Lower lobe of right lung (tissue), 2 donors: ENCODE measurements at regions not wholly inside any gene's neighbourhood (a gene's known extent, or its start where the extent isn't known, plus 50 kb on each side); places are given as distances from the start of the nearest gene placed in this dataset.
"Not testable (repeated sequence)": the region's sequence is repeated elsewhere in the genome, so short reads cannot be mapped to it uniquely, and the experiment has no call there.

Experiments used
- ATAC-seq, 2 donors: fragments of 200-7000 bp; cut with Tn5 transposase; one replicate each; pipeline ENCODE4 v1.9.1; 2020 to 2022; ENCODE audit warnings: mild to moderate bottlenecking in 2 of 2, moderate library complexity in 2 of 2
- DNase-seq: peaks from one replicate; pipeline ENCODE4 v3.0.0-alpha.2; 2020
- H3K27ac ChIP-seq: fragments of 200-600 bp; one replicate; pipeline ENCODE4 v1.8.0; 2022
- H3K27me3 ChIP-seq: fragments of 200-600 bp; one replicate; pipeline ENCODE4 v1.8.0; 2022; ENCODE audit warnings: low read depth
- H3K36me3 ChIP-seq: fragments of 200-600 bp; one replicate; pipeline ENCODE4 v1.8.0; 2022; ENCODE audit warnings: mild to moderate bottlenecking
- H3K4me1 ChIP-seq: fragments of 200-600 bp; one replicate; pipeline ENCODE4 v1.8.0; 2022
- H3K4me3 ChIP-seq: fragments of 200-600 bp; one replicate; pipeline ENCODE4 v1.8.0; 2022; ENCODE audit warnings: mild to moderate bottlenecking
- H3K9me3 ChIP-seq: fragments of 200-600 bp; one replicate; pipeline ENCODE4 v1.8.0; 2022
- CTCF ChIP-seq: fragments of 200-600 bp; IDR thresholded peaks from one replicate; pipeline ENCODE4 v1.8.0; 2022; ENCODE audit warnings: antibody characterized with exemption, mild to moderate bottlenecking
- intact Hi-C: fragments of 100-400 bp; cut with DNase I; formaldehyde crosslinking; loops from one replicate; pipeline ENCODE4 v1.11.0; 2022
- donor health status: DM: no; HTN: yes; CAD: no; lungs with severe emphysema.

GRCh38 chr10:11684717-11685645 is 57.2 kb upstream of the ECHDC3 start:
- peak; percentile 73 for DNase-seq
- ATAC-seq = peak; percentile 84 to 89
- H3K36me3 ChIP-seq = no peaks in the 10 kb centered on the region
- intact Hi-C loops = no loop called here
- no peak for TF ChIP-seq CTCF
- no peaks in the 10 kb centered on the region for H3K9me3 ChIP-seq
- peak overlapping the region; percentile 77 for H3K27ac ChIP-seq
- peak overlapping the region; percentile 40 for H3K4me3 ChIP-seq
- no peaks in the 10 kb centered on the region for H3K27me3 ChIP-seq
- H3K4me1 ChIP-seq = peaks cover 22% of the 10 kb centered on the region

- H3K4me1 ChIP-seq = peaks cover 22% of the 10 kb centered on the region
- H3K27me3 ChIP-seq, H3K36me3 ChIP-seq, intact Hi-C loops, H3K9me3 ChIP-seq, ATAC-seq, H3K4me3 ChIP-seq: not testable (repeated sequence)
- peak overlapping the region; percentile 77 for H3K27ac ChIP-seq
- DNase-seq = peak; percentile 8
These were observed 57.9 kb upstream of the ECHDC3 start for GRCh38 chr10:11684341-11684716.

GRCh38 chr10:11683529-11684320 is 58.5 kb upstream of the ECHDC3 start:
- no peak for TF ChIP-seq CTCF
- Histone ChIP-seq H3K27me3 (no peaks in the 10 kb centered on the region), H3K9me3 (no peaks in the 10 kb centered on the region), H3K36me3 (no peaks in the 10 kb centered on the region), H3K27ac (no peak overlapping the region), H3K4me1 (peaks cover 22% of the 10 kb centered on the region), H3K4me3 (no peak overlapping the region)
- ATAC-seq = no peak
- peak; percentile 4 for DNase-seq
- intact Hi-C loops = no loop called here

- DNase-seq (peak; percentile 26), ATAC-seq (no peak)
- Histone ChIP-seq H3K9me3 (no peaks in the 10 kb centered on the region), H3K27ac (no peak overlapping the region), H3K4me3 (no peak overlapping the region), H3K4me1 (peaks cover 22% of the 10 kb centered on the region), H3K36me3 (no peaks in the 10 kb centered on the region), H3K27me3 (no peaks in the 10 kb centered on the region)
- intact Hi-C loops = no loop called here
- no peak for TF ChIP-seq CTCF
These were observed 59.3 kb upstream of the ECHDC3 start for GRCh38 chr10:11682851-11683250.

- Histone ChIP-seq H3K4me3 (no peak overlapping the region), H3K4me1 (peaks cover 22% of the 10 kb centered on the region), H3K9me3 (no peaks in the 10 kb centered on the region), H3K27me3 (no peaks in the 10 kb centered on the region), H3K36me3 (no peaks in the 10 kb centered on the region), H3K27ac (no peak overlapping the region)
- TF ChIP-seq CTCF = no peak
- DNase-seq (peak; percentile 11), ATAC-seq (no peak)
- intact Hi-C loops = no loop called here
These were observed 59.9 kb upstream of the ECHDC3 start for GRCh38 chr10:11682267-11682683.
